ENCODE measurements at regions not wholly inside any gene's neighbourhood (a gene's known extent, or its start where the extent isn't known, plus 50 kb on each side); places are given as distances from the start of the nearest gene placed in this dataset.

GRCh38 chr7:8991159-8991558 is 557.8 kb downstream of the NXPH1 start:
- no peak for DNase-seq (ENCODE audit: low read depth)
- no peak for TF ChIP-seq CTCF (conservative IDR thresholded peaks at IDR 0.05; ENCODE audit: control insufficient read depth, insufficient read depth, low read depth, low read length)
- H3K4me3 ChIP-seq (ENCODE audit: control insufficient read depth, low read depth, low read length): no peak overlapping the region

GRCh38 chr7:8998762-8999161 is 565.4 kb downstream of the NXPH1 start:
- H3K4me3 ChIP-seq (ENCODE audit: control insufficient read depth, low read depth, low read length): no peak overlapping the region
- no peak for TF ChIP-seq CTCF (conservative IDR thresholded peaks at IDR 0.05; ENCODE audit: control insufficient read depth, insufficient read depth, low read depth, low read length)
- DNase-seq (ENCODE audit: low read depth): no peak

GRCh38 chr7:9013940-9014339 is 580.5 kb downstream of the NXPH1 start:
- H3K4me3 ChIP-seq (ENCODE audit: control insufficient read depth, low read depth, low read length): no peak overlapping the region
- TF ChIP-seq CTCF (conservative IDR thresholded peaks at IDR 0.05; ENCODE audit: control insufficient read depth, insufficient read depth, low read depth, low read length): no peak
- no peak for DNase-seq (ENCODE audit: low read depth)

GRCh38 chr7:9017286-9017685 is 583.9 kb downstream of the NXPH1 start:
- TF ChIP-seq CTCF (conservative IDR thresholded peaks at IDR 0.05; ENCODE audit: control insufficient read depth, insufficient read depth, low read depth, low read length): no peak
- DNase-seq (ENCODE audit: low read depth): no peak
- no peak overlapping the region for H3K4me3 ChIP-seq (ENCODE audit: control insufficient read depth, low read depth, low read length)

GRCh38 chr7:9022456-9022855 is 589.0 kb downstream of the NXPH1 start:
- no peak for DNase-seq (ENCODE audit: low read depth)
- no peak for TF ChIP-seq CTCF (conservative IDR thresholded peaks at IDR 0.05; ENCODE audit: control insufficient read depth, insufficient read depth, low read depth, low read length)
- no peak overlapping the region for H3K4me3 ChIP-seq (ENCODE audit: control insufficient read depth, low read depth, low read length)

GRCh38 chr7:9023675-9024294 is 590.4 kb downstream of the NXPH1 start:
- H3K4me3 ChIP-seq (ENCODE audit: control insufficient read depth, low read depth, low read length): no peak overlapping the region
- DNase-seq (ENCODE audit: low read depth): no peak
- TF ChIP-seq CTCF (conservative IDR thresholded peaks at IDR 0.05; ENCODE audit: control insufficient read depth, insufficient read depth, low read depth, low read length): no peak

GRCh38 chr7:9026121-9026520 is 592.7 kb downstream of the NXPH1 start:
- no peak overlapping the region for H3K4me3 ChIP-seq (ENCODE audit: control insufficient read depth, low read depth, low read length)
- DNase-seq (ENCODE audit: low read depth): no peak
- TF ChIP-seq CTCF (conservative IDR thresholded peaks at IDR 0.05; ENCODE audit: control insufficient read depth, insufficient read depth, low read depth, low read length): no peak

All from fibroblast of mammary gland (primary cell).